Naive thymus-derived CD8-positive, alpha-beta T cell (primary cell): ENCODE measurements at regions not wholly inside any gene's neighbourhood (a gene's known extent, or its start where the extent isn't known, plus 50 kb on each side); places are given as distances from the start of the nearest gene placed in this dataset.
A peak's percentile ranks its signal among the peaks of the same experiment; 100 is the strongest.
"Not testable (repeated sequence)": the region's sequence is repeated elsewhere in the genome, so short reads cannot be mapped to it uniquely, and the experiment has no call there.

Experiments used
- ATAC-seq, 2 donors: fragments of 150-1000 bp; cut with Tn5 transposase in 1 of 2; sonication (Bioruptor Pico), chemical (Tn5 transposase) in 1 of 2; 1 replicate in 1 of 2; 2 replicates in 1 of 2; pipeline ENCODE4 v1.10.0; 2021; ENCODE audit warnings: mild to moderate bottlenecking in 2 of 2, moderate library complexity in 2 of 2
- POLR2A ChIA-PET: fragments of 350-600 bp; sonication (Branson Sonifier 250); formaldehyde crosslinking; loops from one replicate; lab custom pipeline; 2021; ENCODE audit warnings: antibody characterized with exemption; lab: Charles Lee
- DNase-seq, 10 donors: peaks; one replicate each; pipeline versions ENCODE4 v3.0.0 to v3.0.0-alpha.2; 2020 to 2022
- H3K27ac Mint-ChIP-seq, 10 donors: one replicate each; pipeline ENCODE4 v1.8.0; 2020 to 2022; ENCODE audit warnings: mild to moderate bottlenecking in 10 of 10, mixed read lengths in 10 of 10, moderate library complexity in 4 of 10, inconsistent platforms in 1 of 10
- H3K27me3 Mint-ChIP-seq, 5 donors: one replicate each; pipeline ENCODE4 v1.8.0; 2021 to 2022; ENCODE audit warnings: mixed read lengths in 5 of 5
- H3K36me3 Mint-ChIP-seq, 3 donors: one replicate each; pipeline ENCODE4 v1.8.0; 2020 to 2022; ENCODE audit warnings: mixed read lengths in 3 of 3, mild to moderate bottlenecking in 2 of 3, inconsistent platforms in 1 of 3
- H3K4me1 Mint-ChIP-seq, 4 donors: one replicate each; pipeline ENCODE4 v1.8.0; 2021 to 2022; ENCODE audit warnings: mixed read lengths in 4 of 4
- H3K4me3 Mint-ChIP-seq, 10 donors: one replicate each; pipeline ENCODE4 v1.8.0; 2020 to 2022; ENCODE audit warnings: mild to moderate bottlenecking in 10 of 10, mixed read lengths in 10 of 10, moderate library complexity in 6 of 10, inconsistent platforms in 1 of 10
- H3K9me3 Mint-ChIP-seq, 9 donors: one replicate each; pipeline ENCODE4 v1.8.0; 2020 to 2022; ENCODE audit warnings: mixed read lengths in 9 of 9, mild to moderate bottlenecking in 3 of 9, inconsistent platforms in 1 of 9, moderate library complexity in 1 of 9

DNA sequence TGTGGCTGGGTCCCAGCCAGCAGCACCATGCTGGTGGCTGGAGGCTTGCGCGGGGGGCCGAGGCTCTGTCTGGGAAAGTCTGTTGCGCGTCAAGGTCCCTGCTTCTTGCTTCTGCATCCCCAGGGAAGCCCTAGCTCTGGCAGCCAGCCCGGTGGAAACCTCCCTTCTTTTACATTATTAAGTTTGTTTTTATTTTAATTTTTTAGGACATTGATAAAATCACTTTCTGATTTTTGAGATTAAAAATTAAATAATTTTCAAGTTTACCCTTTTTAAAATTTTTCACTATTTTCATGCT lies 81.6 kb downstream of the TRIM51G start:
- not testable (repeated sequence) for H3K9me3 Mint-ChIP-seq, H3K4me1 Mint-ChIP-seq

DNA sequence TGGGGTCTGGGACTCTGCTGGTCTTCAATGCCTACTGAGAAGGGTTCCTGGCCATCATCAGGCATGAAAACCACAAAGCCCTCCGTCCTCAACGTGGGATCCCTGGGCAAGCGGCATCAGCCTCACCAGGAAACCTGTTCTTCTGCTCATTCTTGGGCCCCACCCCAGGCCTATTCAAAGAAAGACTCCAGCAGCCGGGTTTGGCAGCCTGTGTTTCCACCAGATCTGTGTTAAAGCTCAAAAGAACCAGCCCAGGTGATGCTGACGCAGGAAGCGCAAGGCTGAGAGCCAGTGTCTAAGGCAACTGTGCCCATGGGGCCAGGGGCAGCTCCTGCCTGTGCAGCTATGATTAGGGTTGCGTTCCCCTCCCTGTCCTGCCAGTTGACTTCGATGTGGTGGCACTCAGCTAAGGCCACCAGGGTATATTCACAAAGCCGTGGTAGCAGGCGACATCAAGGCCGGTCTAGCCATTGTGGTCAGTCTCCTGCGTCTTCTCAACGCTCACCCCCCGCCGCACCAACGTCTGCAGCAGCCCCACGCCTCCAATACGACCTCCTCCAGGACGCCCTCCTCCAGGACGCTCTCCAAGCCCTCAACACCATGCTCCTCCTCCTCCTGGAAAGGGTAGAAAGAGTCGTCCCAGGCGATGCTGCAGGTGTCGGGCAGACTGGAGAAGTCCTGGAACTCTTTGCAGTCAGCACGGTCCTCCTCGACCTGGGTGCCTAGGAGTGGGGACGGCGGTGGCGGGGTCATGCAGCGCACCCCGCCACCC lies 82.1 kb downstream of the TRIM51G start:
- ATAC-seq = not testable (repeated sequence)

More for the DNA sequence above, 81.6 kb downstream of the TRIM51G start:
- POLR2A ChIA-PET, H3K36me3 Mint-ChIP-seq, H3K27me3 Mint-ChIP-seq, H3K27ac Mint-ChIP-seq, H3K4me3 Mint-ChIP-seq, ATAC-seq: not testable (repeated sequence)
- peak in 1 of 10 donors; percentile 53 for DNase-seq

DNA sequence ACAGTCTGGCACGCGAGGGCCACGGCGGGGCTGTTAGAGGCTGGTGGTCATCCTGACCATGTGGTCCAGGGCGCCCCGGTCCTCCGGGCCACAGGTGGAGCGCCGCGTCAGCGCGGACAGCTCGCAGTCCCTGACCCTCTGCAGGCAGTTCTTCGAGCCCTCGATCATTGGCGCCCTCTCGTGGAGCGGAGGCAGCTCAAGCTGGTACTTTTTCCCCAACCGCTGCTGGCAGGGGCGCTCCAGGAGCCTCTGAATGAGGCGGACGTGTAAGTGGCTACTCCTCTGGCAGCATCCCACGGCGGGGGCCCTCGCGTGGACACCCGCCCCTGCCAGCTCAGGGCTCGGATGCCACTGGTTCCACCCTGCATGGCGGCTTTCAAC lies 82.9 kb downstream of the TRIM51G start:
- H3K9me3 Mint-ChIP-seq, ATAC-seq, H3K27me3 Mint-ChIP-seq, H3K4me1 Mint-ChIP-seq, DNase-seq, H3K27ac Mint-ChIP-seq, POLR2A ChIA-PET, H3K4me3 Mint-ChIP-seq, H3K36me3 Mint-ChIP-seq: not testable (repeated sequence)

More for the DNA sequence above, 82.1 kb downstream of the TRIM51G start:
- H3K4me1 Mint-ChIP-seq, H3K9me3 Mint-ChIP-seq, H3K27me3 Mint-ChIP-seq, POLR2A ChIA-PET, H3K36me3 Mint-ChIP-seq, H3K4me3 Mint-ChIP-seq, H3K27ac Mint-ChIP-seq: not testable (repeated sequence)
- DNase-seq = peak in 1 of 10 donors; percentile 32

DNA sequence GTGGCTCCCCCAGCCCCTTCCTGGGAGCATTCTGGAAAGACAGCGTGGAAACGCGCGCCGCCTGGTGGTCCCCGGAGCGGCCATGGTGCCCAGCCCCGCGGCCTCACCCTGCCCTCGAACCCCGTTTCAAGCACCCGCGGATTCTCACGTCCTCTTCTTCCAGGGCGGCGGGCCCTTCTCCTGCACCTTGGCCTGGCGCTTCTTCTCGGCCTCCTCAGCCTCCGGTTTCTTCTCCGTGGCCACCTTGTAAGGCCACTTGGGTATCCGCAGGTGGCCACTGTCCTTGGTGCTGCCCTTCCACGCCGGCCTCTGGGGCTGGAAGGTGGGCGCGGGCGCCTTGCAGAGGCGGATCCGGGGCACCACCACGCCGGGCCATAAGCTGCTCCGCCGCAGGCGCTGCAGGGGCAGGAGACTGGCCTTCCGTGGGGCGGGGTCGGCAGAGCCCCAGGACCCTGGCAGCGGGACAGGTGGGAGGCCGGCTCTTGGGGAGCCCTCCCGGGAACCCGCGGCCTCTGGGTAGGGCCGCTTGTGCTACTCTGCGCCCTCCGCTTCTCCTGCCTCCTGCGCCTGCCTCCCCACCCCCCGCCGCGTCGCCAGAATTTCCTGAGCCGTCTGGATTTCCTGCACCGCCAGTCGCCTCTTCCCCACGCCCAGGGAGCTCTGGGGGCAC lies 83.4 kb downstream of the TRIM51G start:
- no peaks in the 10 kb centered on the region for H3K36me3 Mint-ChIP-seq
- no peak for ATAC-seq
- H3K27me3 Mint-ChIP-seq = no peaks in the 10 kb centered on the region

DNA sequence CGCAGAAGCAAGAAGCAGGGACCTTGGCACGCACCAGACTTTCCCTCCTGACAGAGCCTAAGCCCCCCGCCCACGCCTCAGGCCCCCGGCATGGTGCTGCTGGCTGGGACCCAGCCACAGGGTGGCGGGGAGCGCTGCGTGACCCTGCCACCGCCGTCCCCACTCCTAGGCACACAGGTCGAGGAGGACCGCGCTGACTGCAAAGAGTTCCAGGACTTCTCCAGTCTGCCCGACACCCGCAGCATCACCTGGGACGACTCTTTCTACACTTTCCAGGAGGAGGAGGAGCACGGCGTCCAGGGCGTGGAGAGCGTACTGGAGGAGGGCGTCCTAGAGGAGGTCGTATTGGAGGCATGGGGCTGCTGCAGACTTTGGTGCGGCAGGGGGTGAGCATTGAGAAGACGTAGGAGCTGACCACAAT lies 103.7 kb downstream of the TRIM51G start:
- Mint-ChIP-seq H3K27ac (no peak overlapping the region), H3K4me1 (no peaks in the 10 kb centered on the region), H3K36me3 (no peaks in the 10 kb centered on the region), H3K9me3 (peaks cover 0 to 4% (median 0%) of the 10 kb centered on the region in 9 donors), H3K4me3 (no peak overlapping the region), H3K27me3 (no peaks in the 10 kb centered on the region)
- POLR2A ChIA-PET = no interaction called here
- peak in 1 of 10 donors; percentile 6 for DNase-seq
- ATAC-seq = no peak

More for the DNA sequence above, 83.4 kb downstream of the TRIM51G start:
- Mint-ChIP-seq H3K4me1 (no peaks in the 10 kb centered on the region), H3K4me3 (no peak overlapping the region), H3K27ac (no peak overlapping the region), H3K9me3 (peaks cover 0 to 9% (median 0%) of the 10 kb centered on the region in 9 donors)
- peak in 1 of 10 donors; percentile 34 for DNase-seq
- POLR2A ChIA-PET = no interaction called here

DNA sequence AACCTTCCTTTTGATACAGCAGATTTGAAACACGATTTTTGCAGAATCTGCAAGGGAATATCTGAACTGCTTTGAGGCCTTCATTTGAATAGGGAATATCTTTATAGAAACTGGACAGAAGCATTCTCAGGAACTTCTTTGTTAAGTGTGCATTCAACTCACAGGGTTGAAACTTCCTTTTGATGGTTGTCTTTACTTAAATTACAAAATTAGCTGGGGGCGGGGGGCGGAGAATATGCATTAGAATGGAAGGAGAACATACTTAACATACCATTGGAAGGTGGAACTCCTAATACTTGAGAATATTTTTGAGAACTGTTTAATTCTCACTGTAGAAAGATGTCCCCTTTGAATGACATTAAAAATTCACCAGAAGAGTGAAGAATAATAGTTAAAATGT lies 104.4 kb downstream of the TRIM51G start:
- ATAC-seq = no peak
- Mint-ChIP-seq H3K9me3 (peaks cover 0 to 10% (median 0%) of the 10 kb centered on the region in 9 donors), H3K4me3 (no peak overlapping the region), H3K27ac (no peak overlapping the region), H3K27me3 (no peaks in the 10 kb centered on the region), H3K4me1 (no peaks in the 10 kb centered on the region), H3K36me3 (no peaks in the 10 kb centered on the region)
- no peak for DNase-seq
- POLR2A ChIA-PET = no interaction called here
